K562 (cell line): ENCODE measurements at regions not wholly inside any gene's neighbourhood (a gene's known extent, or its start where the extent isn't known, plus 50 kb on each side); places are given as distances from the start of the nearest gene placed in this dataset.

Experiments used
- ATAC-seq: fragments of 200-7000 bp; cut with Tn5 transposase; 3 replicates; pipeline ENCODE4 v1.9.1; 2020; ENCODE audit warnings: moderate library complexity
- BruUV-seq: library from RNA; stranded (reverse); fragments of 400-500 nt; replicated peaks from 2 replicates; lab custom pipeline; 2021; lab: Mats Ljungman, UMichigan
- CTCF ChIA-PET: fragments of 300-600 bp; formaldehyde crosslinking; extraction: SDS; loops from one replicate; lab custom pipeline; 2021; ENCODE audit warnings: low intra/inter-chr PET ratio; lab: Yijun Ruan, JAX
- POLR2A ChIA-PET: fragments of 300-600, 350-650 bp; sonication (Branson Sonifier 250); formaldehyde crosslinking; extraction: SDS; loops from one replicate; lab custom pipeline; 2021; ENCODE audit warnings: antibody characterized with exemption, inconsistent platforms; lab: Yijun Ruan, JAX
- DNase-seq, 4 experiments: peaks; one replicate each; pipeline versions ENCODE4 v3.0.0 to v3.0.0-alpha.2; 2011 to 2018; ENCODE audit warnings: low spot score in 3 of 4, mixed read lengths in 3 of 4; ENCODE audit errors: extremely low read depth in 1 of 4
- FAIRE-seq: peaks from 2 replicates; lab custom pipeline; 2011; peaks lifted over from hg19 to GRCh38; lab: Jason Lieb, UNC
- H2AFZ ChIP-seq: 2 replicates; pipeline ENCODE4 v1.6.0; 2011; ENCODE audit warnings: low read depth, low read length, control low read depth, inconsistent platforms
- H3K27ac ChIP-seq: fragments of 200-600 bp; 3 replicates; pipeline ENCODE4 v1.8.0; 2011; ENCODE audit warnings: low read depth, mild to moderate bottlenecking, control low read depth, inconsistent platforms, low read length, moderate library complexity, mixed read lengths; ENCODE audit errors: extremely low read depth
- H3K27me3 ChIP-seq, 2 experiments: fragments of 300-600 bp in 1 of 2; 2 replicates in 1 of 2; 3 replicates in 1 of 2; pipeline versions ENCODE4 v1.6.0 to v1.8.0; 2011; ENCODE audit warnings: inconsistent platforms in 2 of 2, low read length in 2 of 2, mild to moderate bottlenecking in 1 of 2, mixed read lengths in 1 of 2, moderate library complexity in 1 of 2; ENCODE audit not compliant: control insufficient read depth in 2 of 2, insufficient read depth in 2 of 2
- H3K36me3 ChIP-seq: fragments of 300-600 bp; 3 replicates; pipeline ENCODE4 v1.8.0; 2011; ENCODE audit warnings: mild to moderate bottlenecking, low read length, inconsistent platforms; ENCODE audit not compliant: control insufficient read depth, insufficient read depth
- H3K4me1 ChIP-seq, 2 experiments: fragments of 200-600 bp in 1 of 2; replicated peaks in 1 of 2; 2 replicates in 1 of 2; 3 replicates in 1 of 2; pipeline versions ENCODE4 v1.5.1 to v1.8.0; 2011; ENCODE audit warnings: inconsistent platforms in 2 of 2, low read length in 2 of 2, mild to moderate bottlenecking in 1 of 2, mixed read lengths in 1 of 2, moderate library complexity in 1 of 2; ENCODE audit not compliant: control insufficient read depth in 2 of 2, insufficient read depth in 2 of 2
- H3K4me2 ChIP-seq: 2 replicates; pipeline ENCODE4 v1.6.1; 2011; ENCODE audit warnings: low read length, control low read depth, inconsistent platforms, mixed read lengths; ENCODE audit not compliant: insufficient read depth
- H3K4me3 ChIP-seq: fragments of 200-600 bp; sonication (generic), shearing (Covaris generic); 2 replicates; pipeline ENCODE4 v1.5.1; 2016; ENCODE audit warnings: control low read depth, inconsistent platforms
- H3K79me2 ChIP-seq: fragments of 200-600 bp; 3 replicates; pipeline ENCODE4 v1.8.0; 2011; ENCODE audit warnings: low read length, inconsistent platforms; ENCODE audit not compliant: control insufficient read depth, insufficient read depth
- H3K9ac ChIP-seq, 2 experiments: 2 replicates each; pipeline versions ENCODE4 v1.6.0 to v1.6.1; 2011; ENCODE audit warnings: low read depth in 2 of 2, low read length in 2 of 2, control low read depth in 1 of 2, inconsistent platforms in 1 of 2, mild to moderate bottlenecking in 1 of 2, mixed read lengths in 1 of 2; ENCODE audit not compliant: insufficient read depth in 1 of 2
- H3K9me1 ChIP-seq: one replicate; pipeline ENCODE4 v1.6.0; 2011; ENCODE audit warnings: inconsistent platforms, mild to moderate bottlenecking, low read length, moderate library complexity; ENCODE audit not compliant: control insufficient read depth, insufficient read depth
- H3K9me3 ChIP-seq: replicated peaks from 2 replicates; pipeline ENCODE4 v1.5.1; 2011; ENCODE audit warnings: low read depth, low read length, inconsistent platforms; ENCODE audit not compliant: control insufficient read depth, insufficient read depth
- H4K20me1 ChIP-seq: replicated peaks from 2 replicates; pipeline ENCODE4 v1.6.1; 2011; ENCODE audit warnings: low read length, inconsistent platforms, mixed read lengths; ENCODE audit not compliant: control insufficient read depth, insufficient read depth
- AFF4 ChIP-seq: sonication (generic); formaldehyde crosslinking; IDR thresholded peaks from 2 replicates; pipeline ENCODE4 v1.8.0; 2023; ENCODE audit warnings: mild to moderate bottlenecking, missing genetic modification reagents
- CHD4 ChIP-seq: fragments of 200-600 bp; sonication (generic); IDR thresholded peaks from 3 replicates; pipeline ENCODE4 v1.6.1; 2012; ENCODE audit warnings: low read depth, mild to moderate bottlenecking, mixed read lengths, low read length, inconsistent platforms; ENCODE audit not compliant: insufficient read depth, insufficient replicate concordance, poor library complexity, severe bottlenecking
- ELF1 ChIP-seq: fragments of 200-800 bp; sonication (Bioruptor generic); IDR thresholded peaks from 2 replicates; pipeline ENCODE4 v1.6.1; 2016; ENCODE audit warnings: missing genetic modification characterization, missing compliant biosample characterization
- FOXO4 ChIP-seq: fragments of 450-650 bp; formaldehyde crosslinking; IDR thresholded peaks from 2 replicates; pipeline ENCODE4 v1.4.0; 2020; ENCODE audit warnings: mild to moderate bottlenecking, moderate library complexity
- GATAD2B ChIP-seq: fragments of 450-650 bp; IDR thresholded peaks from 2 replicates; pipeline ENCODE4 v1.6.1; 2017; ENCODE audit warnings: mild to moderate bottlenecking, borderline replicate concordance
- NFYB ChIP-seq: IDR thresholded peaks from 2 replicates; pipeline ENCODE4 v1.6.1; 2011; ENCODE audit warnings: mild to moderate bottlenecking, moderate library complexity; ENCODE audit not compliant: insufficient read length; ENCODE audit errors: extremely low read depth
- OTX1 ChIP-seq: fragments of 450-650 bp; formaldehyde crosslinking; IDR thresholded peaks from 2 replicates; pipeline ENCODE4 v1.4.0; 2022; ENCODE audit warnings: mild to moderate bottlenecking
- PBX2 ChIP-seq, 2 experiments: IDR thresholded peaks in 1 of 2; conservative IDR thresholded peaks in 1 of 2; 2 replicates each; pipeline ENCODE4 v1.6.1; 2016; ENCODE audit warnings: low read depth in 2 of 2, mild to moderate bottlenecking in 1 of 2, missing compliant biosample characterization in 1 of 2, missing genetic modification characterization in 1 of 2, moderate library complexity in 1 of 2
- TAL1 ChIP-seq: fragments of 450-650 bp; IDR thresholded peaks from 2 replicates; pipeline ENCODE4 v1.6.1; 2016; ENCODE audit warnings: mild to moderate bottlenecking
- ZNF253 ChIP-seq: fragments of 250-450 bp; sonication (Bioruptor Pico); conservative IDR thresholded peaks from 2 replicates; pipeline ENCODE4 v1.6.1; 2021; ENCODE audit warnings: mild to moderate bottlenecking
- ZNF696 ChIP-seq: fragments of 250-450 bp; sonication (Bioruptor Pico); conservative IDR thresholded peaks from 2 replicates; pipeline ENCODE4 v1.4.0; 2020; ENCODE audit warnings: mild to moderate bottlenecking, moderate library complexity
- WGBS: fragments of 100-300 bp; shearing (Covaris generic); methylation state at CpG from one replicate; pipeline ENCODE4 v1.1.6; 2016; ENCODE audit warnings: low coverage, mixed read lengths; ENCODE audit not compliant: insufficient coverage; ENCODE audit errors: missing lambda C conversion rate; 5-methylcytosine and 5-hydroxymethylcytosine counted together
- in situ Hi-C: fragments of 300-500 bp; cut with MboI; formaldehyde crosslinking; loops from 4 replicates; pipeline ENCODE4 v1.15.0; 2018; ENCODE audit warnings: inconsistent platforms, mixed read lengths
- intact Hi-C: fragments of 100-400 bp; cut with micrococcal nuclease; formaldehyde crosslinking; loops from 2 replicates; pipeline ENCODE4 v1.14.2; 2022
- TF ChIP-seq, protein P1 (sequence below): sonication (generic); formaldehyde crosslinking; IDR thresholded peaks from 2 replicates; pipeline ENCODE4 v1.8.1; 2023; ENCODE audit warnings: mild to moderate bottlenecking, missing genetic modification reagents, moderate library complexity

- Histone ChIP-seq H2AFZ (no peak overlapping the region), H3K27me3 (no peaks in the 10 kb centered on the region), H3K4me3 (no peak overlapping the region), H3K9me1 (no peaks in the 10 kb centered on the region), H3K27ac (no peak overlapping the region), H3K36me3 (no peaks in the 10 kb centered on the region), H4K20me1 (no peaks in the 10 kb centered on the region), H3K79me2 (no peaks in the 10 kb centered on the region), H3K9ac (no peak overlapping the region), H3K9me3 (no peaks in the 10 kb centered on the region), H3K4me2 (no peak overlapping the region), H3K4me1 (no peaks in the 10 kb centered on the region)
- WGBS = 0% methylated on average over 3 of the region's 3 CpGs
- BruUV-seq = no TSS peak
- POLR2A ChIA-PET = interaction anchor here (0.7 kb wide), 1 partner anchor 8 kb away, joined by 3 read pairs; no protein-coding TSS in a partner anchor
- intact Hi-C loops = no loop called here
- in situ Hi-C loops = no loop called here
- CTCF ChIA-PET = no interaction called here
- ATAC-seq (no peak), FAIRE-seq (no peak), DNase-seq (no peak)
- TF ChIP-seq GATAD2B = no peak
- no peak for TF ChIP-seq NFYB
- no peak for TF ChIP-seq CHD4
- no peak for TF ChIP-seq OTX1
- TF ChIP-seq ZNF253 = no peak
- TF ChIP-seq TAL1 = no peak
- TF ChIP-seq AFF4 (CRISPR knock-in tag) = no peak
- no peak for TF ChIP-seq FOXO4 (CRISPR knock-in tag)
- no peak for TF ChIP-seq PBX2 (CRISPR knock-in tag; IDR thresholded peaks at IDR 0.05; ENCODE audit: low read depth)
- no peak for TF ChIP-seq PBX2 (tag; conservative IDR thresholded peaks at IDR 0.05; ENCODE audit: low read depth)
- TF ChIP-seq, protein P1, sequence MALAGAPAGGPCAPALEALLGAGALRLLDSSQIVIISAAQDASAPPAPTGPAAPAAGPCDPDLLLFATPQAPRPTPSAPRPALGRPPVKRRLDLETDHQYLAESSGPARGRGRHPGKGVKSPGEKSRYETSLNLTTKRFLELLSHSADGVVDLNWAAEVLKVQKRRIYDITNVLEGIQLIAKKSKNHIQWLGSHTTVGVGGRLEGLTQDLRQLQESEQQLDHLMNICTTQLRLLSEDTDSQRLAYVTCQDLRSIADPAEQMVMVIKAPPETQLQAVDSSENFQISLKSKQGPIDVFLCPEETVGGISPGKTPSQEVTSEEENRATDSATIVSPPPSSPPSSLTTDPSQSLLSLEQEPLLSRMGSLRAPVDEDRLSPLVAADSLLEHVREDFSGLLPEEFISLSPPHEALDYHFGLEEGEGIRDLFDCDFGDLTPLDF (CRISPR knock-in tag) = no peak
- no peak for TF ChIP-seq ELF1 (tag)
- no peak for TF ChIP-seq ZNF696 (CRISPR knock-in tag)
These were observed 115.6 kb upstream of the TLL1 start for GRCh38 chr4:165757451-165757850.
